Stimulated activated CD4-positive, alpha-beta T cell treated with anti-CD3 and anti-CD28 coated beads, Interleukin-2, amount 100 ng/mL, for 48 hours (primary cell): ENCODE measurements at regions not wholly inside any gene's neighbourhood (a gene's known extent, or its start where the extent isn't known, plus 50 kb on each side); places are given as distances from the start of the nearest gene placed in this dataset.
"Not testable (repeated sequence)": the region's sequence is repeated elsewhere in the genome, so short reads cannot be mapped to it uniquely, and the experiment has no call there.

Experiments
- DNase-seq, 2 donors: peaks; one replicate each; pipeline ENCODE4 v3.0.0-alpha.2; 2020

GRCh38 chr2:234861841-234862735 is 89.7 kb upstream of the SH3BP4 start:
- no peak for DNase-seq

GRCh38 chr2:234859330-234859872 is 92.4 kb upstream of the SH3BP4 start:
- DNase-seq, result not testable (repeated sequence)

- DNase-seq, result no peak
Measured at GRCh38 chr2:234858790-234859329, 93.0 kb upstream of the SH3BP4 start.

GRCh38 chr2:234858145-234858544 is 93.7 kb upstream of the SH3BP4 start:
- DNase-seq, result no peak

- no peak for DNase-seq
Measured at GRCh38 chr2:234853729-234854128, 98.1 kb upstream of the SH3BP4 start.

- no peak for DNase-seq
Measured at GRCh38 chr2:234852941-234853340, 98.9 kb upstream of the SH3BP4 start.

GRCh38 chr2:234852035-234852434 is 99.8 kb upstream of the SH3BP4 start:
- DNase-seq, result no peak

- no peak for DNase-seq
Measured at GRCh38 chr2:234851451-234851850, 100.4 kb upstream of the SH3BP4 start.

- DNase-seq, result no peak
Measured at GRCh38 chr2:234850818-234851217, 101.0 kb upstream of the SH3BP4 start.

- DNase-seq, result no peak
Measured at GRCh38 chr2:234849678-234850077, 102.1 kb upstream of the SH3BP4 start.

GRCh38 chr2:234848578-234848977 is 103.2 kb upstream of the SH3BP4 start:
- DNase-seq, result no peak

GRCh38 chr2:234847639-234848038 is 104.2 kb upstream of the SH3BP4 start:
- no peak for DNase-seq

- DNase-seq, result no peak
Measured at GRCh38 chr2:234847364-234847635, 104.5 kb upstream of the SH3BP4 start.

- no peak for DNase-seq
Measured at GRCh38 chr2:234846599-234847363, 105.0 kb upstream of the SH3BP4 start.

- no peak for DNase-seq
Measured at GRCh38 chr2:234845602-234846590, 105.9 kb upstream of the SH3BP4 start.

GRCh38 chr2:234843411-234843810 is 108.4 kb upstream of the SH3BP4 start:
- no peak for DNase-seq

GRCh38 chr2:234842753-234843152 is 109.1 kb upstream of the SH3BP4 start:
- no peak for DNase-seq

- DNase-seq, result no peak
Measured at GRCh38 chr2:234841321-234842015, 110.3 kb upstream of the SH3BP4 start.

- DNase-seq, result no peak
Measured at GRCh38 chr2:234840336-234840735, 111.5 kb upstream of the SH3BP4 start.

GRCh38 chr2:234839285-234839684 is 112.5 kb upstream of the SH3BP4 start:
- DNase-seq, result no peak

GRCh38 chr2:234836271-234836670 is 115.5 kb upstream of the SH3BP4 start:
- no peak for DNase-seq

GRCh38 chr2:234835738-234836137 is 116.1 kb upstream of the SH3BP4 start:
- DNase-seq, result no peak
